DMS53 (cell line): ENCODE measurements at regions not wholly inside any gene's neighbourhood (a gene's known extent, or its start where the extent isn't known, plus 50 kb on each side); places are given as distances from the start of the nearest gene placed in this dataset.
A peak's percentile ranks its signal among the peaks of the same experiment; 100 is the strongest.

Experiments
- DNase-seq: peaks from one replicate; lab custom pipeline; 2025; lab: John Stamatoyannopoulos, UW

DNA sequence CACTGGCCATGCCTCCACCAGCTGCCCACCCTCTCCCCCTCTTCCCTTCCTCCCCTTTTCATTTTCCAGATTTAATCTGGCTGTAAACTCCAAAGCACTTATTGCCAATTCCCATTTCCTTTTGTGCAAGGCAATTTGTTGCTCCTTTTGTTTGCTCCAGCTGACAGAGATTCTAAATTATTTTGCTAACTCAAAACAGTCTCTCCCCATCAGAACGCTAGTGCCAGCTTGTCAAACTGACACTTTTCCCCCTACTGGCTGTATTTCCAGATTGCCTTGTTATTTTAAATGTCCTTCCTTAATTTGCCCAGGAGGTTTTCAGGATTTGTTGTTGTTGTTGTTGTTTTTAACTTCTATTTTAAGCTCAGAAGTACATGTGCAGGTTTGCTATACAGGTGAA, 57.0 kb upstream of the PAK1 start:
- DNase-seq, result no peak

DNA sequence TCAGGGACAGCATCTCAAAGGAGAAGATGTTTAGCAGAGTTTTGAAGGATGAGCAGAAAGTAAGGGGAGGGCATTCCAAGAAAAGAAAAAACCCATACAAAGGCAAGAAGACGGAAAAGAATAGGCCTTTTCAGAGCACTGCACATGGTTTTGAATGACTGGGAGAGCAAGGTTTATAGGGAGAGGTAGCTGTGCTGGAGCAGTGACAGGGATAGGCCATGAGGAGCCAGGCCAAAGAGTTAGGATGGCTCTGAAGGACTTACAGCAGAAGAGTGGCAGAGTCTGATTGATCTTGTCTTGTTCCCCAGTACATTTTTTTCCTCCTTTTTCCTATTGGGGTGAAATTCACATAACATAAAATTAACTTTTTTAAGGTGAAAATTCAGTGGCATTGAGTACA, 55.8 kb upstream of the PAK1 start:
- no peak for DNase-seq

DNA sequence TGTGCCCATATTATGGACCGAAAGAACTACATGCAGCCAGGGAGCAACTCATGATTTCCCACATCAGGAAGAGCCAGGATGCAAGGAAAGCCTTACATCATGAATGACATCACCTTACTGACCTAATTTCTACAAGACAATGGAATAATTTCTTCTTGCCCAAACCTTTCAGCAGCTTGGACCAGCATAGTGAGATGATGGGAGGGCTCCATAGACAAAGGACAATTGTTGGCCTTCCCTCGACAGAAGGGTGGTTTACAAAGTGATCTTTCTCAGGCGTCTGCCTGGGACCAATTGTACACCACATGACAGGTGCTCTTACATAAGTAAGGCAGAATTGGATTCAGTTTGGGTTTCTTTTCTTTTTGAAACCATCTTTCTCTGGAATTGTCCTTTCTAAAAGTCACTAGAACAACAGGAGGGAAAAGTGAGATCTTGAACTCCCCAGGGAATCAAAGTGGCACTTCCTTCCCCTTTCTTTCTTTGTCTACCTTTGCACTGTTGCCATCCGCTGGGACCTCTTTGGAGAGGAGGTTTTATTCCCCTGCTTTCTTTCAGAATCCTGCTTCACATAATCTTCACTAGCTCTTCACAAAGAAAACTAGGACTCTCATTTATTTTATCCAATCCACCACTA, 51.7 kb upstream of the PAK1 start:
- peak; percentile 35 for DNase-seq

DNA sequence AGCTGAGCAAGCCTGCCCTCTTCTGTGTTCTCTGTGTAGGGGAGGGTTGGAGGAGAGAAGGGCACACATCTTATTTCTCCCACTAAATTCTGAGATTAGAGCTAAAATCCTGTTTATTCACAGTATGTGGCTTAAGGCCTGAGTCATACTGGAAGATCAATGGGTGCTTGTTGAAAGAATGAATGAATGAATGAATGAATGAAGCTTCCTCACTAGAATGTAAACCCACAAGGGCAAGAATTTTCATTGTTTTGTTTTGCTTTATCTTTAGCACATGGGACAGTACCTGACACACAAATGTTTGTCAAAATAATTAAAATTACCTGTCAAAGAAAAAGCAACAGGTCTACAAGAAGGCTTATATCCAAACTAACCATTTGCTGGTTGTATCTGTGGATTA, 50.6 kb upstream of the PAK1 start:
- no peak for DNase-seq

DNA sequence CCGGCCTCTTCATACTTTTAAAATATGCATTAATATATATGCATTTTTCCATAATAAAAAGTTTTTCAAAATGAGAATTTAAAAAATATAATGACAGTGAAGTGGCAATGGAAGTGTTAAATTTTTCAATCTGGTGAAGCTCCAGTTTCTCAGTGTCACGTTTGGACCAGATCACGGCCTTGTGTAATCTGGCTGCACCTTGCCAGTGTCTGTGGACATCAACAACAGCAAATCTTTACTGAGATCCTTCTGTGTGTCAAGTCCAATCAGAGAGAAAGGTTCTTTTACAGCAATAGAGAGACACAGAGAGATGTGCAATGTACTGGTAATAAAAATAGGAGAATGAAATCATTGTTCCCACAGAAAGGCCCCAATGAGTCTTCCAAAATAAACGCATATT, 49.8 kb upstream of the PAK1 start:
- no peak for DNase-seq
